Neural cell (in vitro differentiated cells): ENCODE measurements at regions not wholly inside any gene's neighbourhood (a gene's known extent, or its start where the extent isn't known, plus 50 kb on each side); places are given as distances from the start of the nearest gene placed in this dataset.

Source experiments
- EP300 ChIP-seq: fragments of 450-650 bp; conservative IDR thresholded peaks from 2 replicates; pipeline ENCODE4 v1.6.1; 2014; ENCODE audit warnings: antibody characterized with exemption, mild to moderate bottlenecking, moderate library complexity; ENCODE audit not compliant: poor library complexity, severe bottlenecking
- EZH2 ChIP-seq: fragments of 200-600, 300-800 bp; shearing (Covaris generic), sonication (generic); IDR thresholded peaks from 2 replicates; pipeline ENCODE4 v1.6.1; 2014; ENCODE audit warnings: antibody characterized with exemption, low read length, borderline replicate concordance, mild to moderate bottlenecking; ENCODE audit not compliant: insufficient read depth, poor library complexity, severe bottlenecking
- MXI1 ChIP-seq: fragments of 450-650 bp; conservative IDR thresholded peaks from 2 replicates; pipeline ENCODE4 v1.6.1; 2014; ENCODE audit warnings: antibody characterized with exemption, mild to moderate bottlenecking; ENCODE audit not compliant: poor library complexity, severe bottlenecking
- POLR2AphosphoS5 ChIP-seq: IDR thresholded peaks from 2 replicates; pipeline ENCODE4 v1.6.1; 2012
- TAF1 ChIP-seq: IDR thresholded peaks from 2 replicates; pipeline ENCODE4 v1.6.1; 2012; ENCODE audit warnings: low read depth
- TF ChIP-seq, protein P1 (sequence below): fragments of 450-650 bp; IDR thresholded peaks from 2 replicates; pipeline ENCODE4 v1.5.1; 2014; ENCODE audit warnings: antibody characterized with exemption, mild to moderate bottlenecking, moderate library complexity; ENCODE audit not compliant: poor library complexity, severe bottlenecking
- TF ChIP-seq, protein P2 (sequence below): IDR thresholded peaks from 2 replicates; pipeline ENCODE4 v1.6.1; 2012; ENCODE audit warnings: borderline replicate concordance

DNA sequence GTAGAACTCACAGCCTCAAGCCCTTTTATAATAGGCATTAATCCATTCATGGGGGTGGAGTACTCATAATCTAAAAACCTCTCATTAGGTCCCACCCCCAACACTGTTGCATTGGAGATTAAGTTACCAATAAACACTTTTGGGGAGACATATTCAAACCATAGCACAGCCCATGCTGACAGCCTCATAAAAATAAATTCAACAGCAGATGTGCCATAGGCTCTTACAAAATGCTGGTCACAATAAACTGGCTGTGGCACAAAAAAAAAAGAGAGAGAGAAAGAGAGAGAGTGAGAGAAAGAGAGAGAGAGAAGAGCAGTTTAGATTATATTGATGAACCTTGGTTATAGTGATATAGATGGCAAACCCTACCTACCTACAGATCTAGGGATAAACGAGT lies 1000.9 kb downstream of the TUSC7 start:
- TF ChIP-seq POLR2AphosphoS5 (no peak), MXI1 (no peak), TAF1 (no peak), EP300 (no peak), EZH2 (no peak)
- TF ChIP-seq, protein P1, sequence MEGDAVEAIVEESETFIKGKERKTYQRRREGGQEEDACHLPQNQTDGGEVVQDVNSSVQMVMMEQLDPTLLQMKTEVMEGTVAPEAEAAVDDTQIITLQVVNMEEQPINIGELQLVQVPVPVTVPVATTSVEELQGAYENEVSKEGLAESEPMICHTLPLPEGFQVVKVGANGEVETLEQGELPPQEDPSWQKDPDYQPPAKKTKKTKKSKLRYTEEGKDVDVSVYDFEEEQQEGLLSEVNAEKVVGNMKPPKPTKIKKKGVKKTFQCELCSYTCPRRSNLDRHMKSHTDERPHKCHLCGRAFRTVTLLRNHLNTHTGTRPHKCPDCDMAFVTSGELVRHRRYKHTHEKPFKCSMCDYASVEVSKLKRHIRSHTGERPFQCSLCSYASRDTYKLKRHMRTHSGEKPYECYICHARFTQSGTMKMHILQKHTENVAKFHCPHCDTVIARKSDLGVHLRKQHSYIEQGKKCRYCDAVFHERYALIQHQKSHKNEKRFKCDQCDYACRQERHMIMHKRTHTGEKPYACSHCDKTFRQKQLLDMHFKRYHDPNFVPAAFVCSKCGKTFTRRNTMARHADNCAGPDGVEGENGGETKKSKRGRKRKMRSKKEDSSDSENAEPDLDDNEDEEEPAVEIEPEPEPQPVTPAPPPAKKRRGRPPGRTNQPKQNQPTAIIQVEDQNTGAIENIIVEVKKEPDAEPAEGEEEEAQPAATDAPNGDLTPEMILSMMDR, result no peak
- TF ChIP-seq, protein P2, sequence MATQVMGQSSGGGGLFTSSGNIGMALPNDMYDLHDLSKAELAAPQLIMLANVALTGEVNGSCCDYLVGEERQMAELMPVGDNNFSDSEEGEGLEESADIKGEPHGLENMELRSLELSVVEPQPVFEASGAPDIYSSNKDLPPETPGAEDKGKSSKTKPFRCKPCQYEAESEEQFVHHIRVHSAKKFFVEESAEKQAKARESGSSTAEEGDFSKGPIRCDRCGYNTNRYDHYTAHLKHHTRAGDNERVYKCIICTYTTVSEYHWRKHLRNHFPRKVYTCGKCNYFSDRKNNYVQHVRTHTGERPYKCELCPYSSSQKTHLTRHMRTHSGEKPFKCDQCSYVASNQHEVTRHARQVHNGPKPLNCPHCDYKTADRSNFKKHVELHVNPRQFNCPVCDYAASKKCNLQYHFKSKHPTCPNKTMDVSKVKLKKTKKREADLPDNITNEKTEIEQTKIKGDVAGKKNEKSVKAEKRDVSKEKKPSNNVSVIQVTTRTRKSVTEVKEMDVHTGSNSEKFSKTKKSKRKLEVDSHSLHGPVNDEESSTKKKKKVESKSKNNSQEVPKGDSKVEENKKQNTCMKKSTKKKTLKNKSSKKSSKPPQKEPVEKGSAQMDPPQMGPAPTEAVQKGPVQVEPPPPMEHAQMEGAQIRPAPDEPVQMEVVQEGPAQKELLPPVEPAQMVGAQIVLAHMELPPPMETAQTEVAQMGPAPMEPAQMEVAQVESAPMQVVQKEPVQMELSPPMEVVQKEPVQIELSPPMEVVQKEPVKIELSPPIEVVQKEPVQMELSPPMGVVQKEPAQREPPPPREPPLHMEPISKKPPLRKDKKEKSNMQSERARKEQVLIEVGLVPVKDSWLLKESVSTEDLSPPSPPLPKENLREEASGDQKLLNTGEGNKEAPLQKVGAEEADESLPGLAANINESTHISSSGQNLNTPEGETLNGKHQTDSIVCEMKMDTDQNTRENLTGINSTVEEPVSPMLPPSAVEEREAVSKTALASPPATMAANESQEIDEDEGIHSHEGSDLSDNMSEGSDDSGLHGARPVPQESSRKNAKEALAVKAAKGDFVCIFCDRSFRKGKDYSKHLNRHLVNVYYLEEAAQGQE, result no peak
